Thyroid gland (tissue), 4 donors: ENCODE measurements at regions not wholly inside any gene's neighbourhood (a gene's known extent, or its start where the extent isn't known, plus 50 kb on each side); places are given as distances from the start of the nearest gene placed in this dataset.
"Not testable (repeated sequence)": the region's sequence is repeated elsewhere in the genome, so short reads cannot be mapped to it uniquely, and the experiment has no call there.

Source experiments
- CTCF ChIP-seq, 6 experiments: fragments of 200-600 bp in 3 of 6; fragments of 450-650 bp in 3 of 6; sonication (generic) in 3 of 6; IDR thresholded peaks; one replicate each; pipeline ENCODE4 v1.5.1; 2016 to 2019; ENCODE audit warnings: antibody characterized with exemption in 6 of 6, mild to moderate bottlenecking in 2 of 6, inconsistent platforms in 1 of 6, moderate library complexity in 1 of 6
- POLR2A ChIP-seq, 2 donors: fragments of 450-650 bp; IDR thresholded peaks; one replicate each; pipeline ENCODE4 v1.6.1; 2017; ENCODE audit warnings: antibody characterized with exemption in 2 of 2, mild to moderate bottlenecking in 2 of 2, moderate library complexity in 1 of 2

GRCh38 chr7:35921338-35921737 lies 120.5 kb downstream of the SEPTIN7 start:
- not testable (repeated sequence) for TF ChIP-seq POLR2A, CTCF (IDR thresholded peaks at IDR 0.05)
